Transverse colon (tissue), 4 donors: ENCODE measurements at regions not wholly inside any gene's neighbourhood (a gene's known extent, or its start where the extent isn't known, plus 50 kb on each side); places are given as distances from the start of the nearest gene placed in this dataset.

Source experiments
- DNase-seq: peaks from one replicate; pipeline ENCODE4 v3.0.0-alpha.2; 2019
- H3K27ac ChIP-seq, 4 donors: fragments of 200-600 bp; sonication (generic); 2 replicates each; pipeline ENCODE4 v1.5.1; 2016 to 2018; ENCODE audit warnings: inconsistent platforms in 4 of 4
- H3K27me3 ChIP-seq: fragments of 200-600 bp; sonication (generic); 2 replicates; pipeline ENCODE4 v1.5.1; 2017; ENCODE audit warnings: inconsistent platforms
- H3K36me3 ChIP-seq, 4 donors: fragments of 200-600 bp; sonication (generic); 2 replicates each; pipeline ENCODE4 v1.5.1; 2017 to 2019; ENCODE audit warnings: inconsistent platforms in 4 of 4
- H3K4me1 ChIP-seq, 4 donors: fragments of 200-600 bp; sonication (generic); 2 replicates each; pipeline ENCODE4 v1.5.1; 2017 to 2020; ENCODE audit warnings: inconsistent platforms in 4 of 4
- H3K4me3 ChIP-seq, 4 donors: fragments of 200-600 bp; sonication (generic); 1 replicate in 1 of 4; 2 replicates in 3 of 4; pipeline versions ENCODE4 v1.5.1 to v1.6.1; 2017 to 2019; ENCODE audit warnings: inconsistent platforms in 4 of 4
- H3K9me3 ChIP-seq, 2 donors: fragments of 200-600 bp; sonication (generic); 2 replicates each; pipeline ENCODE4 v1.5.1; 2017 to 2019; ENCODE audit warnings: inconsistent platforms in 2 of 2
- CTCF ChIP-seq, 5 experiments: fragments of 200-600 bp in 3 of 5; fragments of 450-650 bp in 2 of 5; sonication (generic) in 3 of 5; IDR thresholded peaks; 1 replicate in 2 of 5; 2 replicates in 3 of 5; pipeline ENCODE4 v1.5.1; 2016 to 2017; ENCODE audit warnings: antibody characterized with exemption in 5 of 5, inconsistent platforms in 3 of 5, mild to moderate bottlenecking in 2 of 5, moderate library complexity in 1 of 5
- EP300 ChIP-seq: sonication (generic); formaldehyde crosslinking; IDR thresholded peaks from one replicate; pipeline ENCODE4 v1.6.1; 2017; ENCODE audit warnings: antibody characterized with exemption, low read depth
- POLR2A ChIP-seq: fragments of 450-650 bp; IDR thresholded peaks from one replicate; pipeline ENCODE4 v1.6.1; 2016; ENCODE audit warnings: antibody characterized with exemption, mild to moderate bottlenecking, moderate library complexity
- POLR2AphosphoS5 ChIP-seq, 3 donors: sonication (generic); formaldehyde crosslinking; IDR thresholded peaks; one replicate each; pipeline ENCODE4 v1.6.1; 2016; ENCODE audit warnings: antibody characterized with exemption in 3 of 3
- WGBS, 2 donors: methylation state at CpG; one replicate each; pipeline ENCODE4 v1.1.5; 2018; ENCODE audit warnings: low coverage in 1 of 2; 5-methylcytosine and 5-hydroxymethylcytosine counted together
- in situ Hi-C, 4 donors: fragments of 200-750 bp; cut with MboI; loops; one replicate each; pipeline versions ENCODE4 v1.15.0 to v1.15.1; 2017; ENCODE audit warnings: low sequenced_read_pairs in 3 of 4, low pct_ligation_motif_present in 1 of 4, low pct_unique_long_range_greater_than_20kb in 1 of 4
- intact Hi-C: fragments of 100-400 bp; cut with DNase I; formaldehyde crosslinking; loops from one replicate; pipeline ENCODE4 v1.15.1; 2023; ENCODE audit warnings: low total_unique reads

DNA sequence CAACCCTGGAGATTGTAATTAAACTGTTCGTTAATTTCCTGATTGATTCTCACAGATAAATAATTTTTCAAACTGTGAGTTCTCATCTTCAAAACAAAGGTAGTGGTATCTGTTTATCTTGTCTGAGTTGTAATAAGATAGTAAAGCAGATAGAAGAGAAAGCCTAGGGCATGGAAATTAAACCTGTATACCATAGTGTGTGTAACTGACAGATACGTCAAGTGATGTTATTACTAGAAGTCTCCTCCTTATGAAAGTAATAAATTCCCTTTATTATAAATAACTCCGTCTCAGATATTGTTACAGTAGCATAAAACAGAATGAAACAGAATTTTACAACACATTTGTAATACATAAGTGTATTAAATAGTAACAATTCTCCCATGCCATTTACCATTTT, 1065.1 kb downstream of the SLITRK1 start:
- intact Hi-C loops (no loop called here), in situ Hi-C loops (no loop called here)
- no peak overlapping the region for H3K4me3 ChIP-seq
- H3K9me3 ChIP-seq, result peaks cover 0 to 3% of the 10 kb centered on the region in 2 donors
- TF ChIP-seq POLR2A, result no peak
- no peak for TF ChIP-seq POLR2AphosphoS5 (IDR thresholded peaks at IDR 0.05)
- no peak for TF ChIP-seq EP300
- no peak for TF ChIP-seq CTCF (IDR thresholded peaks at IDR 0.05)
- no peaks in the 10 kb centered on the region for H3K27me3 ChIP-seq
- no peaks in the 10 kb centered on the region for H3K4me1 ChIP-seq
- no peak for DNase-seq
- no peak overlapping the region for H3K27ac ChIP-seq
- no peaks in the 10 kb centered on the region for H3K36me3 ChIP-seq
- 68 to 77% methylated on average over 3 of the region's 3 CpGs for WGBS, 2 donors

DNA sequence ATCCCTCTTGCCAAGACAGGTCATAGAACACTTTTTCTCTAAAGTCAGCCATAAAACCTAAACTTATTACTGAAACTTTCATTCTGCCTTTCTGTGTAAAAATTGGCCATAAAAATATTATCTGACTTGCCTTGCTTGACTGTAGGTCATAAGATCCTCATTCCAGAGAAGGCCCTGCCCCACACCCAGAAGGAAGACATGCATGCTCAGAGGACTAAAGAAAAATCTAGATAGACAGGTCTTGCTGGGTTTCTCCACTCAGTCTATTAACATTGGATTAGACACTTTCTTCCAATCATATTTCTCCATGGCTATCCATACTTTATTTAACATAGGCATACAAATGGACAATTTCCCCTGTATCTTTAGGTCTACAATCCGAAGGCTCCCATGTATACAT, 1066.5 kb downstream of the SLITRK1 start:
- no peak for TF ChIP-seq POLR2AphosphoS5 (IDR thresholded peaks at IDR 0.05)
- no peak for DNase-seq
- Histone ChIP-seq H3K27me3 (no peaks in the 10 kb centered on the region), H3K9me3 (peaks cover 0 to 3% of the 10 kb centered on the region in 2 donors), H3K27ac (no peak overlapping the region), H3K4me1 (no peaks in the 10 kb centered on the region), H3K4me3 (no peak overlapping the region), H3K36me3 (no peaks in the 10 kb centered on the region)
- WGBS, 2 donors, result 50 to 76% methylated on average over 1 of the region's 1 CpG
- in situ Hi-C loops, result no loop called here
- intact Hi-C loops, result no loop called here

- Histone ChIP-seq H3K4me3 (no peak overlapping the region), H3K27ac (no peak overlapping the region), H3K4me1 (no peaks in the 10 kb centered on the region), H3K36me3 (no peaks in the 10 kb centered on the region), H3K27me3 (no peaks in the 10 kb centered on the region), H3K9me3 (peaks cover 0 to 10% of the 10 kb centered on the region in 2 donors)
- intact Hi-C loops, result no loop called here
- in situ Hi-C loops, result no loop called here
- no peak for DNase-seq
- no peak for TF ChIP-seq CTCF (IDR thresholded peaks at IDR 0.05)
- TF ChIP-seq POLR2A, result no peak
- TF ChIP-seq EP300, result no peak
- TF ChIP-seq POLR2AphosphoS5 (IDR thresholded peaks at IDR 0.05), result no peak
- WGBS, 2 donors, result 90 to 93% methylated on average over 1 of the region's 1 CpG
Measured at GRCh38 chr13:82803341-82803740, 1078.9 kb downstream of the SLITRK1 start.

DNA sequence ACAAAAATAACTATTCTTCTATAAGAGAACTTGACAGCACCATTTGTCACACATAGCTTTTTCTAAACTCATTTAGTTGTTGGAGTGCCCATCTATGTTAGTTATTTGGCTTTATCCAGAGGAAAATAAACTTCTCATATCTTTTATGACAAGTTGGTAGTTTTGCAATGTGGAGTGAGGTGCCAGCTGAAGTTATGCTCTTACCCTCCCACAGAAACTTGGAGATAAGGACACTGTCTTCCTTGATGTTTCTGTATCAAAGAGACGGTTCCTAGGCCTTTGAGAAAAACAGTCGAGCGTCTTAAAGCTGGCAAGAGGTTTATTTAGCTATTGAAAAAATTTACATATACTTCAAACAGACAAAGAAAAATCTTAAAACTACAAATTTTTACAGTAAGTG, 1079.7 kb downstream of the SLITRK1 start:
- TF ChIP-seq POLR2A (no peak), CTCF (IDR thresholded peaks at IDR 0.05) (no peak), POLR2AphosphoS5 (IDR thresholded peaks at IDR 0.05) (no peak), EP300 (no peak)
- Histone ChIP-seq H3K4me3 (no peak overlapping the region), H3K4me1 (no peaks in the 10 kb centered on the region), H3K9me3 (peaks cover 0 to 6% of the 10 kb centered on the region in 2 donors), H3K27me3 (no peaks in the 10 kb centered on the region), H3K36me3 (no peaks in the 10 kb centered on the region), H3K27ac (no peak overlapping the region)
- intact Hi-C loops (no loop called here), in situ Hi-C loops (no loop called here)
- 84 to 87% methylated on average over 3 of the region's 3 CpGs for WGBS, 2 donors
- DNase-seq, result no peak

GRCh38 chr13:82800391-82800790, 1081.9 kb downstream of the SLITRK1 start:
- DNase-seq, result no peak
- Histone ChIP-seq H3K9me3 (peaks cover 0 to 2% of the 10 kb centered on the region in 2 donors), H3K27me3 (no peaks in the 10 kb centered on the region), H3K27ac (no peak overlapping the region), H3K36me3 (no peaks in the 10 kb centered on the region), H3K4me3 (no peak overlapping the region), H3K4me1 (no peaks in the 10 kb centered on the region)
- in situ Hi-C loops (no loop called here), intact Hi-C loops (no loop called here)
- no peak for TF ChIP-seq EP300
- TF ChIP-seq POLR2AphosphoS5 (IDR thresholded peaks at IDR 0.05), result no peak
- TF ChIP-seq POLR2A, result no peak
- TF ChIP-seq CTCF (IDR thresholded peaks at IDR 0.05), result no peak
- WGBS, 2 donors, result 56 to 61% methylated on average over 2 of the region's 2 CpGs
